ENCODE measurements at regions not wholly inside any gene's neighbourhood (a gene's known extent, or its start where the extent isn't known, plus 50 kb on each side); places are given as distances from the start of the nearest gene placed in this dataset.

DNA sequence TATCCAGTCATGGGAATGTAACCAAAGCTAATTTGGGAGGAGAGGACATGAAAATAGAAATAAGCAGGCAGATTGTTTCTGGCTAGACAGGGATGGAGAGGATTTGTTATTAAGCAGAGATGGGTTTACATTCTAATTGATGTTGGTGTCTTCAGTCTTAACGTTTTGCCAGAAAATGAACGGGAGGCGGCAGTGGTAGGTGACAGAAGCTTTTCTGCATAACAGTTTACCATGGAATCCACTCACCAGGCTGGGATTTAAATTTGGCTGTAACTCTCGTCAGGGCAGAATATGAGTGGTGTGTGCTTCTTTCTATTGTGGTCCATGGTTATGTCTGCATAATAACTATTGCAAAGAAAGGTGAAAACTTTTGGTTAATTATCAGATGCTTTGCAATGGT, 50.2 kb upstream of the OTX2 start:
- intact Hi-C loops (cut with micrococcal nuclease; ENCODE audit: unreplicated experiment) (no loop called here), in situ Hi-C loops (cut with HindIII; ENCODE audit: low pct_unique_long_range_greater_than_20kb, low sequenced_read_pairs) (no loop called here)
- ChIA-PET POLR2A (no interaction called here), CTCF (no interaction called here)
- peaks cover 4% of the 10 kb centered on the region for H3K27me3 ChIP-seq (ENCODE audit: control insufficient read depth, insufficient read depth, low read length)
- no peaks in the 10 kb centered on the region for H3K9me3 ChIP-seq (ENCODE audit: control insufficient read depth, insufficient read depth, low read depth, low read length)
- H3K4me3 ChIP-seq (ENCODE audit: low read depth in 2 of 2, low read length in 2 of 2): no peak overlapping the region
- ATAC-seq: no peak
- no peaks in the 10 kb centered on the region for H3K4me1 ChIP-seq (ENCODE audit: control insufficient read depth, insufficient read depth, low read length)
- DNase-seq (ENCODE audit: low read depth, low spot score): no peak
- no peak overlapping the region for H3K27ac ChIP-seq (ENCODE audit: low read length)
- TF ChIP-seq, protein P1, sequence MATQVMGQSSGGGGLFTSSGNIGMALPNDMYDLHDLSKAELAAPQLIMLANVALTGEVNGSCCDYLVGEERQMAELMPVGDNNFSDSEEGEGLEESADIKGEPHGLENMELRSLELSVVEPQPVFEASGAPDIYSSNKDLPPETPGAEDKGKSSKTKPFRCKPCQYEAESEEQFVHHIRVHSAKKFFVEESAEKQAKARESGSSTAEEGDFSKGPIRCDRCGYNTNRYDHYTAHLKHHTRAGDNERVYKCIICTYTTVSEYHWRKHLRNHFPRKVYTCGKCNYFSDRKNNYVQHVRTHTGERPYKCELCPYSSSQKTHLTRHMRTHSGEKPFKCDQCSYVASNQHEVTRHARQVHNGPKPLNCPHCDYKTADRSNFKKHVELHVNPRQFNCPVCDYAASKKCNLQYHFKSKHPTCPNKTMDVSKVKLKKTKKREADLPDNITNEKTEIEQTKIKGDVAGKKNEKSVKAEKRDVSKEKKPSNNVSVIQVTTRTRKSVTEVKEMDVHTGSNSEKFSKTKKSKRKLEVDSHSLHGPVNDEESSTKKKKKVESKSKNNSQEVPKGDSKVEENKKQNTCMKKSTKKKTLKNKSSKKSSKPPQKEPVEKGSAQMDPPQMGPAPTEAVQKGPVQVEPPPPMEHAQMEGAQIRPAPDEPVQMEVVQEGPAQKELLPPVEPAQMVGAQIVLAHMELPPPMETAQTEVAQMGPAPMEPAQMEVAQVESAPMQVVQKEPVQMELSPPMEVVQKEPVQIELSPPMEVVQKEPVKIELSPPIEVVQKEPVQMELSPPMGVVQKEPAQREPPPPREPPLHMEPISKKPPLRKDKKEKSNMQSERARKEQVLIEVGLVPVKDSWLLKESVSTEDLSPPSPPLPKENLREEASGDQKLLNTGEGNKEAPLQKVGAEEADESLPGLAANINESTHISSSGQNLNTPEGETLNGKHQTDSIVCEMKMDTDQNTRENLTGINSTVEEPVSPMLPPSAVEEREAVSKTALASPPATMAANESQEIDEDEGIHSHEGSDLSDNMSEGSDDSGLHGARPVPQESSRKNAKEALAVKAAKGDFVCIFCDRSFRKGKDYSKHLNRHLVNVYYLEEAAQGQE (IDR thresholded peaks at IDR 0.05; ENCODE audit: insufficient read depth in 1 of 2, low read depth in 2 of 2, low read length in 1 of 2): no peak
- no peak for TF ChIP-seq POLR2AphosphoS5 (IDR thresholded peaks at IDR 0.05; ENCODE audit: low read depth, low read length)
- no TSS peak for BruUV-seq (replicated peaks)
- no peaks in the 10 kb centered on the region for H3K36me3 ChIP-seq (ENCODE audit: control insufficient read depth, insufficient read depth, low read length)
